LNCAP (cell line): ENCODE measurements at regions not wholly inside any gene's neighbourhood (a gene's known extent, or its start where the extent isn't known, plus 50 kb on each side); places are given as distances from the start of the nearest gene placed in this dataset.

Experiments
- CTCF ChIP-seq: fragments of 450-650 bp; IDR thresholded peaks from 2 replicates; pipeline ENCODE4 v1.5.1; 2017; ENCODE audit warnings: mild to moderate bottlenecking

- TF ChIP-seq CTCF: no peak
Measured at GRCh38 chr14:48726080-48726642, 860.0 kb downstream of the RPS29 start.

DNA sequence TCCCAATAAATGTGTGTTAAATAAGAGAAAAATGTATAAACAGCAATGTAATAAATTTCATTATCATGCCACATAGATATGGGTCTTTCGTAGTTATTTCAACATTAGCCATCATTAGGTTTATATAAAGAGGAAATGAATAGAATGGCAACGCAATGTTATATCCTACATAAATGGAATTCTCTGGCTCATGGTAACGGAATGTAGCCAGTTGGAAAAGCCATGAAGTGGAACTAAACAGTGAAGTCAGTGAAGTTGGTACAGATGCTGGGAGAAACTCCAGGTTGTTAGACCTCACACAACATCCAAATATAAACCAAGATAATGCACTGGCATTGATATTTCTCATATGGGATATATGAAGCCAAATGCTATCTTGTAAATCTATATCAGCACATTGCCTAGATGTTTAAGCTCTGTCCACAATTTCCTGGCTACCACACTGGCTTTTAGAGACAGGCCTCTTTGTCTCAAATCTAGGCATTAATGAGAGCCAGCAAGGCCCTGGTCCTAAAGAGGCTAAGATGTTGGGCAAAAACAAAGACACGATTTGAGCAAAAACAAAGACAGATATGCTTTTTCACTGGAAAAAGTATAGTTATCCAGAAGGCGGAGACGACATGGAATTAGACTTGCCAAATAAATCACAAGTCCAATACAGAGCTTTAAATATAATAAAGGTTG, 861.0 kb downstream of the RPS29 start:
- TF ChIP-seq CTCF: no peak

GRCh38 chr14:48723841-48724495, 862.2 kb downstream of the RPS29 start:
- TF ChIP-seq CTCF: no peak

DNA sequence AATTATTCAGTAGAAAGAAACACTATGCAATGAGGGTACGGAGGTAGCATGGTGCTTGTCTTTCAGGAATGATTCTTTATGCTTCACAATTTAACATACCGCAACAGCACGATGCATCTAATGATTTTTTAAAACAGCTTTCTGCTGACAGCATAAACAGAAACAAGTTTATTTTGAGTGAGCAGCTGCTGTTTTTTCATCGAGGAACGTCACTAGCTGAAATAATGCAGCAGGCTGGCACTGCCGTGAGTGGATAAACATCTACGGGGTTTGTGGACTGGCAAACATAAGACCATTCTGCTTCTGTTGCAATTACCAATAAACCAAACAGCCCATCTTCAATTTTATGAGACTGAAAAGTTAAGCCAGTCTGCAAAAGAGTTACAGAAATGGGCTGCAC, 871.8 kb downstream of the RPS29 start:
- no peak for TF ChIP-seq CTCF

DNA sequence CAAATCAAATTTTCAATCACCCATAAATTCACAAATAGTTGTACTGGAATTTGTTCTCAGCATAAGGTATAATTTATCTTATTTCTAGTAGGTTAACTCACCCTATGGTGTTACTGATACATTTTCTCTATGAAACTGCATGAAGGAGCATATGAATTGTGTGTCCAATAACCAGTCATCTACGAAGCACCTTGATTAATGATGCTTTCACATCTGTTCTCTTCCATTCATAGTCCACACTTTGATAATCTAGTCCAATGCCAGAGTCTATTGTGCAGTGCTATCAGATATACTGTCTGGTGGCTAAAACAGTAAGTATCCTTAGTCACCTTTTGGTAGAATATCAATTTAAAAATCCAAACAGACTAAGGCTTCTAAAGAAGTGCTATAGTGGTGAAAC, 876.0 kb downstream of the RPS29 start:
- no peak for TF ChIP-seq CTCF

GRCh38 chr14:48709277-48709785, 876.8 kb downstream of the RPS29 start:
- TF ChIP-seq CTCF: no peak

DNA sequence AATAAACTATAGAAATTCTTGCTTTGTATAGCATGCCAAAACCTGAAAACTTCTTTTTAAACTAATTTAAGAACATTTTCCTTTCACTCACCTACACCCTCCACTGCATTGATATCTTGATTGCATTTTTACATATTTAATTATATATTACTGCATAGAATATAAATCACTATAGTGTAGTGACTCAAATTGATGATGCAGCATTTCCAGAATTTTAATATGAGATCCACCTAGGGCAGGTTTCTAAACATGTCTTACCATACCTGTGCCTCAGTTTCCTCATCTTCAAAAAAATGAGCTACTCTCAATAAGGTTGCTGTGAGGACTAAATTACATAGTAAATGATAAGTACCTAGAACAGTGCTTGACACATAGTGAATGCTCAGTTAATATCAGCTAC, 881.5 kb downstream of the RPS29 start:
- TF ChIP-seq CTCF: no peak
